Immature natural killer cell (primary cell): ENCODE measurements at regions not wholly inside any gene's neighbourhood (a gene's known extent, or its start where the extent isn't known, plus 50 kb on each side); places are given as distances from the start of the nearest gene placed in this dataset.

Source experiments
- DNase-seq, 3 donors: peaks; one replicate each; pipeline ENCODE4 v3.0.0; 2022; ENCODE audit warnings: mixed read lengths in 1 of 3
- H3K27ac Mint-ChIP-seq, 6 donors: one replicate each; pipeline ENCODE4 v1.8.0; 2020; ENCODE audit warnings: mixed read lengths in 6 of 6, mild to moderate bottlenecking in 5 of 6, inconsistent platforms in 4 of 6, moderate library complexity in 3 of 6
- H3K27me3 Mint-ChIP-seq, 3 donors: one replicate each; pipeline ENCODE4 v1.8.0; 2020 to 2021; ENCODE audit warnings: low read depth in 3 of 3, mild to moderate bottlenecking in 3 of 3, mixed read lengths in 3 of 3, moderate library complexity in 3 of 3, inconsistent platforms in 1 of 3
- H3K36me3 Mint-ChIP-seq, 3 donors: one replicate each; pipeline ENCODE4 v1.8.0; 2020; ENCODE audit warnings: mixed read lengths in 3 of 3, inconsistent platforms in 2 of 3, mild to moderate bottlenecking in 2 of 3
- H3K4me1 Mint-ChIP-seq, 2 donors: one replicate each; pipeline ENCODE4 v1.8.0; 2020; ENCODE audit warnings: inconsistent platforms in 2 of 2, mild to moderate bottlenecking in 2 of 2, mixed read lengths in 2 of 2, moderate library complexity in 1 of 2
- H3K4me3 Mint-ChIP-seq, 5 donors: one replicate each; pipeline ENCODE4 v1.8.0; 2020; ENCODE audit warnings: mild to moderate bottlenecking in 5 of 5, mixed read lengths in 5 of 5, inconsistent platforms in 3 of 5, moderate library complexity in 3 of 5
- H3K9me3 Mint-ChIP-seq, 6 donors: one replicate each; pipeline ENCODE4 v1.8.0; 2020; ENCODE audit warnings: mild to moderate bottlenecking in 6 of 6, mixed read lengths in 6 of 6, inconsistent platforms in 4 of 6, moderate library complexity in 3 of 6

DNA sequence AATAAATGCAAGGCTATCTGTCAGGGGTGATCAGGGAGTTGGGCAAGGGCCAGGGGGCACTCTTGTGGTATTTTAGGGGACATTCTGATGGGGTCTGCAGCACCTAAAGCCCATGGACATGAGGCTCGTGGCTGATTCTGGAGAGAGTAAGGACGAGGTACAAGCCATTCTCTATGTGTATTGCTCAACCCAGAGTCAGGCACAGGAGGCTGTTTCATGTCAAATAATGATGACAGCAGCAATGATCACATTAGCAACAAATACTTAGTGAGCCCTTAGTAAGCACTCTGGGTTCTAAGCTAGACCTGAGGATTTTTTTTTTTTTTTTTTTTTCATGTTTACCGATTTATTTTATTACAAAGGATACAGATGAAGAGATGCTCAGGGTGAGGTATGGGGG is 83.5 kb upstream of the THY1 start:
- H3K4me1 Mint-ChIP-seq: no peaks in the 10 kb centered on the region
- no peak for DNase-seq
- no peak overlapping the region for H3K4me3 Mint-ChIP-seq
- no peaks in the 10 kb centered on the region for H3K36me3 Mint-ChIP-seq
- no peak overlapping the region for H3K27ac Mint-ChIP-seq
- no peaks in the 10 kb centered on the region for H3K9me3 Mint-ChIP-seq
- peaks cover 0 to 7% (median 4%) of the 10 kb centered on the region in 3 donors for H3K27me3 Mint-ChIP-seq

DNA sequence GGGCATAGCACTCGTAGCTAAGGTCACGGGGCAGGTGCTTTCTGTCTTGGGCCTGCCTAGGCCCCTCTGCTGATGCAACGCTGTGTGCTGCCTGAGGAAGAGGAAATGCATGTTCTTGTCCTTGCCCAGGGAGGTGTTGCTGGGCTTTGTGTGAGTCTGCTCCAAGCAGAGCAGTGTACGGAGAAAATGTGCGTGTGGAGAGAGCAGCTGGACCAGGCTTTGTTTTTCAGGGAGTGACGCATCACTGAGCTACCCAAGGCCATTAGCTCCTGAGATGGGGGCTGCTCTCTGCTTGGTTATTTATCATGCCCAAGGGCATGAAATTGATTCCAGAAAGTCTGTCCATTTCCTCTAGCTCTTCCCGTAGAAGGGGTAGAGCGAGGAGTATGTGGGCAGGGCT is 82.9 kb upstream of the THY1 start:
- Mint-ChIP-seq H3K27ac (no peak overlapping the region), H3K27me3 (peaks cover 0 to 7% (median 2%) of the 10 kb centered on the region in 3 donors), H3K9me3 (no peaks in the 10 kb centered on the region), H3K4me3 (no peak overlapping the region), H3K4me1 (no peaks in the 10 kb centered on the region), H3K36me3 (no peaks in the 10 kb centered on the region)
- DNase-seq: no peak

DNA sequence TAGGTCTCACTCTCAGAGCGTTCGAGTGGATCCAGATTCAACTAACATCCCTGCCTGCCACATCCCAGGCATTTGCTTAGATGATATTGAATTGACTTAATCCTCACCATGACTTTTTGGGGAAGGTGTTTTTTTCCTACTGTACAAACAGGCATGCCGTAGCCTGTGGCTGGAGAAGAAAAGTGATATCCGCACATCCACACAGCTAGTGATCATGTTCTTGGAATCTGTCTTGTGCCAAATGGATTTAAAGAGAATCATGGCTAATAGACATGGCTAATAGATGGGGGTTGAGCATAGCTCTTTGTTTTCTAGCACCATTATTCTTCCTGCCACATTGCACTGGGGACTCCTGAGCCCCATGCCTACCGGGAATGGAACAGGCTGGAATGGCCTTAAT is 82.1 kb upstream of the THY1 start:
- H3K27ac Mint-ChIP-seq: no peak overlapping the region
- H3K27me3 Mint-ChIP-seq: peaks cover 0 to 7% (median 4%) of the 10 kb centered on the region in 3 donors
- no peak overlapping the region for H3K4me3 Mint-ChIP-seq
- no peak for DNase-seq
- H3K36me3 Mint-ChIP-seq: no peaks in the 10 kb centered on the region
- H3K4me1 Mint-ChIP-seq: no peaks in the 10 kb centered on the region
- H3K9me3 Mint-ChIP-seq: no peaks in the 10 kb centered on the region

DNA sequence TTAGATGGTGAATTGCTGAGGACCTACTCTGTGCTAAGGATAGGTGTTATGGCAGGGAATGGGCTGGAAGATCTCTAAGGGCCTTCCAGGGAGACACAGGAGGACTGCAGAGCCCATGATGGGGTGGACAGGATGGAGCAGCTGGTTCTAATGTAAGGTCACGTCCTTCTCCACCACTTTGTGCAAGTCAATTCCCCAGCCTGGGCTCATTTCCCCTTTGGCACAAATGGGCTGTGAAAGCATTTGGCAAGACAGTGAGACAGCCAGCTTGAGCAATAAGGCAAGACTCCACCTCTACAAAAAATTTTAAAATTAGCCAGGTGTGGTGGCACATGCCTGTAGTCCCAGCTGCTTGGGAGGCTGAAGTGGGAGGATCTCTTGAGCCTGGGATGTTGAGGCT is 81.4 kb upstream of the THY1 start:
- H3K27ac Mint-ChIP-seq: no peak overlapping the region
- DNase-seq: no peak
- H3K4me3 Mint-ChIP-seq: no peak overlapping the region
- H3K36me3 Mint-ChIP-seq: no peaks in the 10 kb centered on the region
- H3K9me3 Mint-ChIP-seq: no peaks in the 10 kb centered on the region
- peaks cover 0 to 11% (median 4%) of the 10 kb centered on the region in 3 donors for H3K27me3 Mint-ChIP-seq
- H3K4me1 Mint-ChIP-seq: no peaks in the 10 kb centered on the region

DNA sequence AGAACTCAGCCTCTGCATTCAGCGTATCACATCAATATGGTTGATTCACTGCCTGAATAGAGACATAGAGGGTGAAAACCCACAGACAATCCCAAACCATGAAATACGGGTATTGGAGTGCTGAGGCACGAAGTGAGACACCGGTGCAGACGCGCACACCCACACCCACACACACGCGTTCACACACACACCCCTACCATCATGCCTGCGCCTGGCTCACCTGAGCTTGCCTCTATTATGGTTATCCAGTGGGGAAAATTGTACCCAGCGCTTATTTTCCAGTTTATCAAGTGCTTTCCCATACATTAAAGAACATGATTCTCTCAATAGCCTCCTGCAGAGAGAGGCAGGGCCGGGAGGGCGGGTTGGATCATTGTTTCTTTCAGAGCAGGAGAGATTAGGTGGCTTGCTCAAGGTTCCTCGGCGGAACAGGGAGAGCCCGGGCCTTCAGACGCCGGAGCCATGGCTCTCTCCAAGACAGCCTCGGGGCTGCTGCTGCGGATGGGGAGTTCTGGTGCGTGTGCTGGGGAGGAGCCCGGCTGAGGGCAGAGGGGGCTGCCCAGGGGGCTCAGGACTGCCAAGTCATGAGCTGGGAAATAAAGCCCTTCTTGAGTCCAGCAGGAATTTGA is 78.9 kb upstream of the THY1 start:
- Mint-ChIP-seq H3K27ac (no peak overlapping the region), H3K27me3 (peaks cover 0 to 8% (median 6%) of the 10 kb centered on the region in 3 donors), H3K4me1 (no peaks in the 10 kb centered on the region), H3K36me3 (no peaks in the 10 kb centered on the region), H3K4me3 (no peak overlapping the region), H3K9me3 (no peaks in the 10 kb centered on the region)
- no peak for DNase-seq

DNA sequence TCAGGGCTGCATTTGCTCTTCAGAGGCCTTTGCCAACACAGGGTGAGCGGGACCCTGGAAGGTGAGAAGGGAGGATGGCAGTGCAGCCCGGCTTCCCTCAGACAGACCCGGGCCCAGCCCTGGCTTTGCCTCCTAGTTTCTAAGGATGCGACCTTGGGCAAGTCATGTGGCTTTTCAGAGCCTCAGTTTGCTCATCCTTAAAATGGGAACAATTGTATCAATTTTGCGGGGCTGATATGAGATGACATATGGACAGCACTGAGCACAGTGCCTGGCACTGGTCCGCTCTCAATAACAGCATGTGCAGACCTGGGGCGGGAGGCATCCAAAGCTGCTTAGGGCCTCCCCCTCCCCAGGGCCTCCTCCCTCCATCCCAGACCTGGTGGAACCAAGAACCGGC is 74.7 kb upstream of the THY1 start:
- no peak for DNase-seq
- Mint-ChIP-seq H3K9me3 (no peaks in the 10 kb centered on the region), H3K4me3 (no peak overlapping the region), H3K36me3 (no peaks in the 10 kb centered on the region), H3K4me1 (no peaks in the 10 kb centered on the region), H3K27ac (no peak overlapping the region), H3K27me3 (peaks cover 3 to 9% (median 6%) of the 10 kb centered on the region in 3 donors)

DNA sequence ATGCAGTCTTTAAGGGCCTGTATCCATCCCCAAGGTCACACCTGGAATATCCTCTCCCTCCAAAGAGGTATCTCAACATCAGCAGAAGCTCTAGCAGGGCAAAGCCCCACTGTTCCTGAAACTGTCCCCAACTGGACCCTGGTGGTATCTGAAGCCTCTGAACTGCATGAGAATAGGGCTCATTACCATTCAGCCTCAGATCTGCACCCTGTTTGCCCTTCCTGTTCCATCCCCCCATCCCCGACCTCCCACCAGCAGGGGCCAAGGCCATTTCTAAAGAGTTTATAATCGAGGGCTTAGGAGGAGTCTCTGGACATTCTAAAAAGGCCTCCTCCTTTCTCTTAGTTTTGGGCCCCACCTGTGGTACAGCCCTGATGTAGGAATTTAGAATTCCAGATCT is 74.0 kb upstream of the THY1 start:
- no peak for DNase-seq
- Mint-ChIP-seq H3K27ac (no peak overlapping the region), H3K9me3 (no peaks in the 10 kb centered on the region), H3K27me3 (peaks cover 3 to 10% (median 6%) of the 10 kb centered on the region in 3 donors), H3K4me1 (no peaks in the 10 kb centered on the region), H3K36me3 (no peaks in the 10 kb centered on the region), H3K4me3 (no peak overlapping the region)

DNA sequence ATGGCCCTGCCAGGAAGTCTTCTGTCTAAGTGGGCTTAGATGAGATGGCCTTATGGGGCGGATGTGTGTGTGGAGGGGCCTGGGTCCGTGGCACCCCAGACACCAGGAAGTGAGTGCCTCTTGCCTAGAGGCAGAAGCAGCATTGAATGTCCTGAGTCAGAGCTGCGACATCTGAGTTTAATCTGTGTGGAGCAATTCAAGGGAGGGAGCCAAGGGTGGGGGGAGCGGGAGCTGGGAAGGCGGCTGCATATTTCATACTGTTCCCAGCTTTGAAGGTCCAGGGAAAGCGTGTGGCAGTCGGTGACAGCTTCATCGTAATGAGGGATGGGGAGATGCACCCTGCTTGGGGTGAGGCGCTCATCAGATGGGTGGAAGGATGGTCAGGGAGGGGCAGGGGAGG is 73.5 kb upstream of the THY1 start:
- no peaks in the 10 kb centered on the region for H3K9me3 Mint-ChIP-seq
- H3K27me3 Mint-ChIP-seq: peaks cover 3 to 11% (median 6%) of the 10 kb centered on the region in 3 donors
- no peaks in the 10 kb centered on the region for H3K36me3 Mint-ChIP-seq
- no peak for DNase-seq
- no peaks in the 10 kb centered on the region for H3K4me1 Mint-ChIP-seq
- H3K4me3 Mint-ChIP-seq: no peak overlapping the region
- no peak overlapping the region for H3K27ac Mint-ChIP-seq

DNA sequence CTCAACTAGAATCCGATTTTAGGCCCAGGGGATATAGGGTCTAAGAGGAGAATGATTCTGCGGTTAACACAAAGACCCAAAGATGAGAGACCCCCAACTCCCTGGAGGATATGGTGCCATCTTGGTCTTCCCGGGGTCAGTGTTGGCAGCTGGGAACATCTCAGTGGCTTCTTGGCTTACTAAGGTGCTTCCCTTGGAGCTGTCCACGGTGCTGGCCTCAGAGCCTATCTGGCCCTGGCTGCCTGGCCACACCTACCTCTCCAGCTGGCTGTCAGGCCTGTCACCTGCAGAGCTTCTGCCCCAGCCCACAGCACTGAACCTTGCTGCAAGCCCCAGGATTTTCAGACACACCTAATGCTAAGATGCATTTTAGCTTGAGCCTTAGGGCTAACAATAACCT is 70.7 kb upstream of the THY1 start:
- Mint-ChIP-seq H3K36me3 (no peaks in the 10 kb centered on the region), H3K9me3 (no peaks in the 10 kb centered on the region), H3K4me3 (no peak overlapping the region), H3K27ac (no peak overlapping the region), H3K4me1 (no peaks in the 10 kb centered on the region), H3K27me3 (peaks cover 3 to 12% (median 3%) of the 10 kb centered on the region in 3 donors)
- no peak for DNase-seq

DNA sequence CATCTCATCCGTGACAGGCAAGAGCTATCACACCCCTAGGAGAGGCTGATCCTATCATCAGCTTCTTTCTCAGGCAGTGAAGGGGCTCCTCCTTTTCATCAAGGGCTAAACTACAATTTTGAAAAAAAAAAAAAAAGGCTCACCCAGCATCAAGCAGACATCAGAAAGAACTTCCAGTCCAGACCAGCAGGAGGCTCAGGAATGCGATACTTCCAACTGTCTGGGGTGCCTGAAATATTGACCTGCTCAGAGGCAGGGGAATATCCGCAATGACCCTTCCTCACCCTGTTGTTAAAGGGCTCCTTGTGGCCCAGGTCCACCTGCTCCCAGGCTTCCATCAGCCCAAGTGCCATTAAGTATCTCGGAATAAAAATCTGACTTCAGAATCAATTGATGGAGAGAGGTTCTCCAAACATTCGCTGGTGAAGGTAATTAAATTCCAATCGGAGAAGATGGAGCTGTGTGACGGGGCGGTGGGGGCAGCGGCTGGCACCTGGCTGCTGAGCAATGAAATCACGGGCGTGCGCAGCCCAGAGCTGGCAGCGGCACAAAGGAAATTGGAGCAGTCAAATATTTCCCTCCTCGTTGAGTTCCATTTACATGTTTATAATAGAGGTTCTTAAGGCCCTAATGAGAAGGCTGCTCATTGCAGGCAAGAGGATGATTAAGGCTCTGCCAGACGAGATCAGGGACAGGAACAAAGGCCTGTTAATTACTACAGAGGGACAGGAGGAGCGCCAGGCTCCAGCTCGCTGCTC is 69.0 kb upstream of the THY1 start:
- Mint-ChIP-seq H3K27me3 (peaks cover 3 to 12% (median 5%) of the 10 kb centered on the region in 3 donors), H3K4me1 (no peaks in the 10 kb centered on the region), H3K4me3 (no peak overlapping the region), H3K27ac (no peak overlapping the region), H3K9me3 (no peaks in the 10 kb centered on the region), H3K36me3 (no peaks in the 10 kb centered on the region)
- DNase-seq: no peak

DNA sequence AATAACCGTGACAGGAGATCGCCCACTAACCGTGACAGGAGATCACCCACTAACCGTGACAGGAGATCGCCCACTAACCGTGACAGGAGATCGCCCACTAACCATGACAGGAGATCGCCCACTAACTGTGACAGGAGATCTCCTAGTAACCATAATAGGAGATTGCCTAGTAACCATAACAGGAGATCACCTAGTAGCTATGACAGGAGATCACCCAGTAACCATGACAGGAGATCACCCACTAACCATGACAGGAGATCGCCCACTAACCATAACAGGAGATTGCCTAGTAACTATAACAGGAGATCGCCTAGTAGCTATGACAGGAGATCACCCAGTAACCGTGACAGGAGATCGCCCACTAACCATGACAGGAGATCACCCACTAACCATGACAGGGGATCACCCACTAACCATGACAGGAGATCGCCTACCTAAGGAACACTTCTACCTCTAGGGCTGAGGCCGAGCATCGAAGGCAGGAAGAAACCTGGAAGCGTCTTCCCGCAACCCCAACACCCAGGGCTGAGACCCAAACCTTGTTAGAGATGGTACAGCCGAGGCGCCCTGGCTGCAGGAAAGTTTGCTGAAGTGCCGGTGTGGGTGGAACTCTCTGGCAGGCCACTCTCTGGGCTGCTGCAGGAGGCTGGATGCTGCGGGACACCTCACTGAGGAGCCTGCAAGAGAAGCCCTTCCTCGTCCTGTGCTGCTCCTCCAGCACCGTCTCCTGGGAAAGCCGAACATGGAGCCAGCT is 67.5 kb upstream of the THY1 start:
- no peaks in the 10 kb centered on the region for H3K9me3 Mint-ChIP-seq
- H3K4me1 Mint-ChIP-seq: no peaks in the 10 kb centered on the region
- no peak for DNase-seq
- H3K27ac Mint-ChIP-seq: no peak overlapping the region
- peaks cover 0 to 14% (median 5%) of the 10 kb centered on the region in 3 donors for H3K27me3 Mint-ChIP-seq
- no peaks in the 10 kb centered on the region for H3K36me3 Mint-ChIP-seq
- no peak overlapping the region for H3K4me3 Mint-ChIP-seq

DNA sequence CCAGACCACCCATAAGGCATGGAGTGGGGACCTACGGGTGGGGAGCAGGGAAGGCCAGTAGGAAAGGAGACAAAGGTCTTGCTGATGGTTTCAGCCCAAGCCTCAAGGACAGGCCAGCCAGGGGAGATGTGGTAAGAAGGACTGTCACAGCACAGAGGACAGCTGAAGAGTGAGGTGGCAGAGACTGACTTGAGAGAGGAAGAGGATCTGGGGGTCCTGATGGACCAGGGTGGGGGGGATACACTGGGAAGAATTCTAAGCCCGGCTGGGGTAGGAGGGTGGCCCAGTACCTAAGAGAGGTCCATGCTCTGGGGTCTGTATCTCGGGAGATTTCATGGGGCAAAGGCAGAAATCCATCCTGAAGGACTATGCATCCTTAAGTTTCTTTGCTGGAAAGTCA is 66.1 kb upstream of the THY1 start:
- H3K4me1 Mint-ChIP-seq: no peaks in the 10 kb centered on the region
- H3K27ac Mint-ChIP-seq: no peak overlapping the region
- DNase-seq: no peak
- no peaks in the 10 kb centered on the region for H3K36me3 Mint-ChIP-seq
- no peaks in the 10 kb centered on the region for H3K9me3 Mint-ChIP-seq
- no peak overlapping the region for H3K4me3 Mint-ChIP-seq
- peaks cover 0 to 14% (median 8%) of the 10 kb centered on the region in 3 donors for H3K27me3 Mint-ChIP-seq

DNA sequence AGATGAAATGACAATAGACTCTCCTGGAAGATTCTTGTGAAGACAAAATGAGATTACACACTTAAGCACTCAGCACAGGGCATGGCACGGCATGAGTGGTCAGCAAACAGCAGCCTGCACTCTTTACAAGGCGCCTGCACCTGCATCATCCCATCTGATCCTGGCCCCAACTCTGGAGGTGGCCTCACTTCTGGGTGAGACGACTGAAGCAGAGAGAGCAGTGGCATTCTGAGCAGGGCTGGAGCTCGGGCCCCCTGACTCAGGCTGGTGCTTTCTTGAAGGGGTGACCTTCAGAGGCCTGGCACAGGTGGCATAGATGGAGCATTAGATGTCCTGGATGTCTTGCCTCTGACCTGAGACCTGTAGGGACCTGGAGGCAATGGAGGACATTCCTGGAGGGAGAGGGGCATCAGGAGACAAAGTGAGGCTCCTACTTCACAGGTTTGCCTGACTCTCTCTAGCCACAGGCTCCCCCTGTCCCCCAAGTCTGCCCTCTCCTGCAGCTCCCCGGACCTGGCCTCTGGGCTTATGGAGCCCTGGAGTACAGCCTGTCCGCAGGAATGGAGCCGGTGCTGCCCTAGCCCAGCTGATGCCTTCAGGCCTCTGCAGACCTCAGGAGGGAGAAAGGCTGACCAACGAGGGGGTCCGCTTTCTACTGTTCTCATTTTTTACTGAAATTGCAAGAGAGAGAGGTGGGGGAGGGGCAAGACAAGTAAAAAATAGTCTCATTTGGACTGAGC is 65.5 kb upstream of the THY1 start:
- Mint-ChIP-seq H3K4me3 (no peak overlapping the region), H3K9me3 (no peaks in the 10 kb centered on the region), H3K27me3 (peaks cover 0 to 14% (median 4%) of the 10 kb centered on the region in 3 donors), H3K27ac (no peak overlapping the region), H3K36me3 (no peaks in the 10 kb centered on the region), H3K4me1 (no peaks in the 10 kb centered on the region)
- no peak for DNase-seq
